ENCODE measurements at regions not wholly inside any gene's neighbourhood (a gene's known extent, or its start where the extent isn't known, plus 50 kb on each side); places are given as distances from the start of the nearest gene placed in this dataset.

DNA sequence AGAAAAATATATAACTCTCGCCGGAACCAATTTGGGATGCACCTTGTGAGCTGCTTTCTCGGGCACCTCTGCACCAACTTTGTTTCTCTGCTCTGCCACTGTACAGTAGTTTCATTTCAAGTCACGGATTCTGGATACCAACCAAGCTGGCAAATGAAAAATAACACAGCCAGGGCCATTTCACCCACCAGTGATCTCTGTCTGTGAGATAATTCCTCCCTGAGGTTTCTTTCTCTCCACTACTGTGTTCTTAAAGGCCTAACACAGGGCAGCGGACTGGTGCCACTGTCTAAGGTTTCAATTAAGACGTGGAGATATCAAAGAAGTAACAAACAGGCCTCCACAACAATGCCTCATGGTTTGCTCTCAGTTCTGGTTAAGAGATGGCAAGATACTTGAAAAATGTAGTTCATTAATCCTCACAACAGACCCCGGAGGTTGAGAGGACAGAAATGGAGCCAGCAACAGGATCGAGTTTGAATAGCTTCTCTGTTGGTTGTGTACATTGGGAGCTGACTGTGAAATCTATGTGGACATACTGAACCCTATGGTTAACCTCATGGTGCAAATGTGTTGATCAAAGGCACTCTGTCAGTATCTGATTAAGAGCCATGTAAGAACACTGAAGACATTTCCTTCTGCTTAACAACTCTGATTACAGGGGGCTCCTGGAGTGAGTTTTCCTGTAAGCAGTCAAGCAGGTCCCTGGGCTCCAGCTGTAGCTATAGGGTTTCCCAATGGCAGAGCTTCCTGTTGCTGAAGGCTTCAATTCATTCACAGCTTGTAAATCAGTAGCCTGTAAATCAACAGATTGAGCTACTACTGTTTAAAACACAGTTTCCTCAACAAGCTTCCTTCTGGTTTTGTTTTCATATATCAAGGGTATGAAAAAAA lies 470.5 kb downstream of the EPHA3 start:
- Histone ChIP-seq H3K36me3 (ENCODE audit: control insufficient read depth in 2 of 2, insufficient read depth in 2 of 2, low read length in 2 of 2) (no peaks in the 10 kb centered on the region), H3K9me3 (ENCODE audit: control insufficient read depth in 2 of 2, low read length in 2 of 2) (no peaks in the 10 kb centered on the region), H3K9ac (ENCODE audit: low read length in 2 of 2) (no peak overlapping the region), H3K27ac (ENCODE audit: low read length) (no peak overlapping the region), H3K27me3 (ENCODE audit: control insufficient read depth in 1 of 2, insufficient read depth in 2 of 2, low read length in 2 of 2) (no peaks in the 10 kb centered on the region), H3K4me1 (ENCODE audit: control insufficient read depth, insufficient read depth, low read length) (no peaks in the 10 kb centered on the region), H3K4me3 (ENCODE audit: low read length in 2 of 2) (no peak overlapping the region)

DNA sequence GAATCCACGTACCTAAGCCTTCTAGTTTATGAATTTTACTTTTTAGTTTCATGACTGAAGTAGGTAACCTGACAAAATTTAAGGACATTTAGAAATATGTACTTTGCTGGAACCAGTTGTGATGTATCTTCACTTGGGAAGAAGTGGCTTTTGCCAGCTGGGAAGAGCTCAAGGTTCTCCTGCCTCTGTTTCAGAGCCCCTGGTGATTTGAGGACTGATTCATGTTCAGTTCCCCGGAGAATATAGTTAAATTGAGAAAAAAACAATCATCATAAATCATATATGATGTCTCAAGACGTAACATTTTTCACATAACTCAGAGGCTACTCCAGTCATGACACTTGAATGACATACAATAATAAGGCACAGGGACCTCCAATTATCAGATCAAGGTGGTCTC lies 473.4 kb downstream of the EPHA3 start:
- Histone ChIP-seq H3K4me3 (ENCODE audit: low read length in 2 of 2) (no peak overlapping the region), H3K9me3 (ENCODE audit: control insufficient read depth in 2 of 2, low read length in 2 of 2) (no peaks in the 10 kb centered on the region), H3K9ac (ENCODE audit: low read length in 2 of 2) (no peak overlapping the region), H3K27me3 (ENCODE audit: control insufficient read depth in 1 of 2, insufficient read depth in 2 of 2, low read length in 2 of 2) (no peaks in the 10 kb centered on the region), H3K4me1 (ENCODE audit: control insufficient read depth, insufficient read depth, low read length) (no peaks in the 10 kb centered on the region), H3K36me3 (ENCODE audit: control insufficient read depth in 2 of 2, insufficient read depth in 2 of 2, low read length in 2 of 2) (no peaks in the 10 kb centered on the region), H3K27ac (ENCODE audit: low read length) (no peak overlapping the region)

DNA sequence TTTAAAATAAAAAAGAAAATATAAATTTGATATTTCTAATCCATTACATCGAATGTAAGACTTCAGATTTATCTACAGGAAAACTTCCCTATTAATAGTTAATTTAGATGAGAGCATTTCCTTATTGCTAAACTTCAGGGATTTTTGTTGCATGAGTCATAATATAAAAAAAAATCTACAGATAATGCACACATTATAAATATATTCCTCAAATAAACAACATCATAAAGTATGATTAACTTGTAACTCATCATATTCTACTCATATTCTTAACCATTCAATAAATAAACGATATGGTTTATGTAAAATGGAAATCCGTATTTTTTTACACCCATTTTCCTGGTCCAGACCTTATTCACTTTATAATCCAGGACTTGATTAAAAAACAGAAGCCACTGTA lies 477.0 kb downstream of the EPHA3 start:
- no peak overlapping the region for H3K4me3 ChIP-seq (ENCODE audit: low read length in 2 of 2)
- H3K9me3 ChIP-seq (ENCODE audit: control insufficient read depth in 2 of 2, low read length in 2 of 2): no peaks in the 10 kb centered on the region
- no peaks in the 10 kb centered on the region for H3K27me3 ChIP-seq (ENCODE audit: control insufficient read depth in 1 of 2, insufficient read depth in 2 of 2, low read length in 2 of 2)
- H3K27ac ChIP-seq (ENCODE audit: low read length): no peak overlapping the region
- no peak overlapping the region for H3K9ac ChIP-seq (ENCODE audit: low read length in 2 of 2)
- H3K4me1 ChIP-seq (ENCODE audit: control insufficient read depth, insufficient read depth, low read length): no peaks in the 10 kb centered on the region
- no peaks in the 10 kb centered on the region for H3K36me3 ChIP-seq (ENCODE audit: control insufficient read depth in 2 of 2, insufficient read depth in 2 of 2, low read length in 2 of 2)

DNA sequence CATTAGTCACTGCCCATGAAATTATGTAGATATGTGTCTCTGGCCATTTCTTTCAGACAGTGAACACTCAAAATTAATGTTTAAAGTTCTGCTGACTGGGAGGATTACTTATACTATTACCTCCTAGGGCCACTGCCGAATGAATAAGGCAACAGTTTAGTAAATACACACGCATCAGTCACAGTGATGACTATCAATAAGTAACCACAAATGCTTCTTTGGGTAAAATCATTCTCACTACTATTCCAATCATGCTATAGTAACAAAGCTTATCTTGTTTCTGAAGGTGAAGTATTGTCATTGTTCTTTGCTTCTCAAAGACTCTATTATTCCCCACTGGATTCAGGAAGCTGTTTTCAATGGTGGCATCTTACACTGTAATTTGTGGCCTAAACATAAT lies 478.8 kb downstream of the EPHA3 start:
- Histone ChIP-seq H3K27me3 (ENCODE audit: control insufficient read depth in 1 of 2, insufficient read depth in 2 of 2, low read length in 2 of 2) (no peaks in the 10 kb centered on the region), H3K9ac (ENCODE audit: low read length in 2 of 2) (no peak overlapping the region), H3K27ac (ENCODE audit: low read length) (no peak overlapping the region), H3K4me1 (ENCODE audit: control insufficient read depth, insufficient read depth, low read length) (no peaks in the 10 kb centered on the region), H3K36me3 (ENCODE audit: control insufficient read depth in 2 of 2, insufficient read depth in 2 of 2, low read length in 2 of 2) (no peaks in the 10 kb centered on the region), H3K4me3 (ENCODE audit: low read length in 2 of 2) (no peak overlapping the region), H3K9me3 (ENCODE audit: control insufficient read depth in 2 of 2, low read length in 2 of 2) (no peaks in the 10 kb centered on the region)

DNA sequence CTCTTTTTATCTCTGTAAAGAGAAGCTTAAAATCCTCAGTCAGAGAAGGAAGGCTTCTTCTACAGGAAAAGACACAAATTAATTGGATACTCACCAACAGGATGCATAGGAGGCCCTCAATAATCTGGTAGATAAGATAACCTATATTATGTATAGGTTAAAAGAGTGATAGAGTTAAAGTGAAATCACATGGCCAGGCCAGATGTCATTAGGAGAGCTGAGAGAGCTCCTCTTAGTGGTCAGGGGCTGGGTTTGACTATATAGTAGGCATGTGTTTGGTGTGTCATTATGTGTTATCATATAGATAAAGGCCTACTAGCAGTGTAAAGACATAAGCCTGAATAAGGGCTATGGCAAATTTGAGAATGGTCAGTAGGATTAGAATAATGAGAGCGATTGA lies 479.3 kb downstream of the EPHA3 start:
- Histone ChIP-seq H3K4me3 (ENCODE audit: low read length in 2 of 2) (no peak overlapping the region), H3K9me3 (ENCODE audit: control insufficient read depth in 2 of 2, low read length in 2 of 2) (no peaks in the 10 kb centered on the region), H3K27ac (ENCODE audit: low read length) (no peak overlapping the region)

DNA sequence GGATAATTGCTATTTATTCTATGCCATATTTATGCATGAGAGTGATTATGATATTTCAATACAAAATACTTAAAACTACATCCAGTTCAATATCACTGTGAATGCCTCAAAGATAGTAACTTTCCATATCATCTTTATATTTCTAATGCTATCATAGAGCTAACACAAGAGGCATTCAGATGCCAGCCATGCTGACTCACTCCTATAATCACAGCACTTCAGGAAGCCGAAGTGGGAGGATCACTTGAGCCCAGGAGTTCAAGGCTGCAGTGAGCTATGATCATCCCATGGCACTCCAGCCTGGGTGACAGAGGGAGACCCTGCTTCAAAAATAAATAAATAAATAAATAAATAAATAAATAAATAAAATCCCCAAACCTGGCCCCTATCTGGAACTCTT lies 498.7 kb downstream of the EPHA3 start:
- no peaks in the 10 kb centered on the region for H3K36me3 ChIP-seq (ENCODE audit: control insufficient read depth in 2 of 2, insufficient read depth in 2 of 2, low read length in 2 of 2)
- H3K27me3 ChIP-seq (ENCODE audit: control insufficient read depth in 1 of 2, insufficient read depth in 2 of 2, low read length in 2 of 2): no peaks in the 10 kb centered on the region
- no peak overlapping the region for H3K9ac ChIP-seq (ENCODE audit: low read length in 2 of 2)
- no peak overlapping the region for H3K4me3 ChIP-seq (ENCODE audit: low read length in 2 of 2)
- no peaks in the 10 kb centered on the region for H3K9me3 ChIP-seq (ENCODE audit: control insufficient read depth in 2 of 2, low read length in 2 of 2)
- no peak overlapping the region for H3K27ac ChIP-seq (ENCODE audit: low read length)
- no peaks in the 10 kb centered on the region for H3K4me1 ChIP-seq (ENCODE audit: control insufficient read depth, insufficient read depth, low read length)

More for the DNA sequence above, 479.3 kb downstream of the EPHA3 start:
- Histone ChIP-seq H3K36me3 (ENCODE audit: control insufficient read depth in 2 of 2, insufficient read depth in 2 of 2, low read length in 2 of 2) (no peaks in the 10 kb centered on the region), H3K9ac (ENCODE audit: low read length in 2 of 2) (no peak overlapping the region), H3K27me3 (ENCODE audit: control insufficient read depth in 1 of 2, insufficient read depth in 2 of 2, low read length in 2 of 2) (no peaks in the 10 kb centered on the region), H3K4me1 (ENCODE audit: control insufficient read depth, insufficient read depth, low read length) (no peaks in the 10 kb centered on the region)

DNA sequence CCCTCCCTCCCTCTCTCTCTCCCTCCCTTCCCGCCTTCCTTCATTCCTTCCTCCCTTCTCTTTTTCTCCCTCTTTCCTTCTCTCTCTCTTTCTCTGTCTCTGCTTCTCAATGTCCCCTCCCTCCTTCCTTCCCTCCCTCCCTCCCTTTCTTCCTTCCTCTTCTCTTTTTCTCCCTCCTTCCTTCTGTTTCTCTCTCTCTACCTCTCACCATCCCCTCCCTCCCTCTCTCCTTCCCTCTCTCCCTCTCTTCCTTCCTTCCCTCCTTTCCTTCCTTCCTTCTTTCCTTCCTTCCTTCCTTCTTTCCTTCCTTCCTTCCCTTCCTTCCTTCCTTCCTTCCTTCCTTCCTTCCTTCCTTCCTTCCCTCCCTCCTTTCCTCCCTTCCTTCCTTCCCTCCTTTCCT lies 504.6 kb downstream of the EPHA3 start:
- H3K9ac ChIP-seq (ENCODE audit: low read length in 2 of 2): no peak overlapping the region
- peaks cover 0 to 2% of the 10 kb centered on the region in 2 donors for H3K9me3 ChIP-seq (ENCODE audit: control insufficient read depth in 2 of 2, low read length in 2 of 2)
- H3K27me3 ChIP-seq (ENCODE audit: control insufficient read depth in 1 of 2, insufficient read depth in 2 of 2, low read length in 2 of 2): no peaks in the 10 kb centered on the region
- H3K4me1 ChIP-seq (ENCODE audit: control insufficient read depth, insufficient read depth, low read length): no peaks in the 10 kb centered on the region
- H3K27ac ChIP-seq (ENCODE audit: low read length): no peak overlapping the region
- no peaks in the 10 kb centered on the region for H3K36me3 ChIP-seq (ENCODE audit: control insufficient read depth in 2 of 2, insufficient read depth in 2 of 2, low read length in 2 of 2)
- H3K4me3 ChIP-seq (ENCODE audit: low read length in 2 of 2): no peak overlapping the region

DNA sequence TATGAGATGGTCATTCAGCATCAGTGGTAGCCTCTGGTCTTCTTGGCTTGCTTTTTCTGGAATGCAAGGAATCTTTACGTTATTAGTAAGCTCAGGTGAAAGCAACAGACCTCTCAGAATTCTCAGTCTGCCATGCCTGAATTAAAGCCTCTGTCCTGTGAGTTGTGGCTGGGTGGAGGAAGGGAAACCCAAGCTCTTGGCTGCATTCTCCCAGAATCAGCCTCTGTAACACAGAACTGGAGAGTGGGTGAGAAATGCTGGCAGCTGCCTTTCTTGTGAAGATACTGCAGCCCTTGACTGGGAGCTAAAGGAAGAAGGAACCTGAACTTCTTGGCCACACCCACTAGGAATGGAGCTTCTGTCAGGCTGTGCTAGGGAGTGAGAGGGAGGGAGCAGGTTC lies 505.8 kb downstream of the EPHA3 start:
- no peak overlapping the region for H3K27ac ChIP-seq (ENCODE audit: low read length)
- no peaks in the 10 kb centered on the region for H3K4me1 ChIP-seq (ENCODE audit: control insufficient read depth, insufficient read depth, low read length)
- H3K4me3 ChIP-seq (ENCODE audit: low read length in 2 of 2): no peak overlapping the region
- H3K27me3 ChIP-seq (ENCODE audit: control insufficient read depth in 1 of 2, insufficient read depth in 2 of 2, low read length in 2 of 2): no peaks in the 10 kb centered on the region
- H3K9me3 ChIP-seq (ENCODE audit: control insufficient read depth in 2 of 2, low read length in 2 of 2): peaks cover 0 to 2% of the 10 kb centered on the region in 2 donors
- no peaks in the 10 kb centered on the region for H3K36me3 ChIP-seq (ENCODE audit: control insufficient read depth in 2 of 2, insufficient read depth in 2 of 2, low read length in 2 of 2)
- H3K9ac ChIP-seq (ENCODE audit: low read length in 2 of 2): no peak overlapping the region

DNA sequence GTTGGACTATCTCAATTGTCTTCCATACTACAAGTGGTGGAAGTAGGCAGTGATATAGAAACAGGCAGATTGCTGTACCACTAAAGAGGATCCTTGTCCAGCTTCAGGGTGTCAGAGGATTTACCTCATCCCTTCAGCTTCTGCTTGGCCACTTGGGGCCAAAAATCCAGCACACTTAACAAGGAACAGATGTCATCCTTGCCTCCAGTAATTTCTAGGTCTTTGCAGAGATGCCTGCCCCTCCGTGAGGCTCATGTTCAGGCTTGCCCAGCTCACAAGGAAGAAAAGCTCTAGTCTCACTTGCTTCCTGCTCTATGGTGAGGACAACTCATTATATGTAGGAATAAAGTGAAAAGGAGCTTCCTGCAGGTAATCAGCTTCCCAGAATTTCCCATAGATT lies 510.3 kb downstream of the EPHA3 start:
- H3K36me3 ChIP-seq (ENCODE audit: control insufficient read depth in 2 of 2, insufficient read depth in 2 of 2, low read length in 2 of 2): no peaks in the 10 kb centered on the region
- no peaks in the 10 kb centered on the region for H3K4me1 ChIP-seq (ENCODE audit: control insufficient read depth, insufficient read depth, low read length)
- H3K27ac ChIP-seq (ENCODE audit: low read length): no peak overlapping the region
- no peak overlapping the region for H3K4me3 ChIP-seq (ENCODE audit: low read length in 2 of 2)
- H3K9ac ChIP-seq (ENCODE audit: low read length in 2 of 2): no peak overlapping the region
- H3K27me3 ChIP-seq (ENCODE audit: control insufficient read depth in 1 of 2, insufficient read depth in 2 of 2, low read length in 2 of 2): no peaks in the 10 kb centered on the region
- H3K9me3 ChIP-seq (ENCODE audit: control insufficient read depth in 2 of 2, low read length in 2 of 2): peaks cover 0 to 2% of the 10 kb centered on the region in 2 donors

DNA sequence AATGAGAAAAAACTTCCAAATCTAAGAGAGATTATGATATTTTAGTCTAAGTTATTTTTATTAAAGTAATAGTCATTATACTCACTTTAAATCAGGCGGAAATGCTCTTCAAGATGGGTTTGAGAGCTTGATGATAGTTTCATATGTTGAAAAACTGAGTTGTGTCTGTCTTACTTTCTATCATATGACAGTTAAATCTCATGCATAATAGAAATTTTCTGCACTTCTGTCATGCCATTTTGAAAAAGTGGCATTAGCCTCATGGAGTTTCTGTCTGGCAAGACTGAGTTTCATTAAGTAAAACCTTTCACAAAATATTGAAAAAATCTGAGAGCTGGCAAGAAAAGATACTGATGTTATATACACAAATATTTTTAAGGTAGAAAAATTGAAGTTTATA lies 511.8 kb downstream of the EPHA3 start:
- H3K36me3 ChIP-seq (ENCODE audit: control insufficient read depth in 2 of 2, insufficient read depth in 2 of 2, low read length in 2 of 2): no peaks in the 10 kb centered on the region
- H3K27ac ChIP-seq (ENCODE audit: low read length): no peak overlapping the region
- no peak overlapping the region for H3K9ac ChIP-seq (ENCODE audit: low read length in 2 of 2)
- no peaks in the 10 kb centered on the region for H3K27me3 ChIP-seq (ENCODE audit: control insufficient read depth in 1 of 2, insufficient read depth in 2 of 2, low read length in 2 of 2)
- H3K9me3 ChIP-seq (ENCODE audit: control insufficient read depth in 2 of 2, low read length in 2 of 2): peaks cover 0 to 2% of the 10 kb centered on the region in 2 donors
- H3K4me3 ChIP-seq (ENCODE audit: low read length in 2 of 2): no peak overlapping the region
- no peaks in the 10 kb centered on the region for H3K4me1 ChIP-seq (ENCODE audit: control insufficient read depth, insufficient read depth, low read length)

DNA sequence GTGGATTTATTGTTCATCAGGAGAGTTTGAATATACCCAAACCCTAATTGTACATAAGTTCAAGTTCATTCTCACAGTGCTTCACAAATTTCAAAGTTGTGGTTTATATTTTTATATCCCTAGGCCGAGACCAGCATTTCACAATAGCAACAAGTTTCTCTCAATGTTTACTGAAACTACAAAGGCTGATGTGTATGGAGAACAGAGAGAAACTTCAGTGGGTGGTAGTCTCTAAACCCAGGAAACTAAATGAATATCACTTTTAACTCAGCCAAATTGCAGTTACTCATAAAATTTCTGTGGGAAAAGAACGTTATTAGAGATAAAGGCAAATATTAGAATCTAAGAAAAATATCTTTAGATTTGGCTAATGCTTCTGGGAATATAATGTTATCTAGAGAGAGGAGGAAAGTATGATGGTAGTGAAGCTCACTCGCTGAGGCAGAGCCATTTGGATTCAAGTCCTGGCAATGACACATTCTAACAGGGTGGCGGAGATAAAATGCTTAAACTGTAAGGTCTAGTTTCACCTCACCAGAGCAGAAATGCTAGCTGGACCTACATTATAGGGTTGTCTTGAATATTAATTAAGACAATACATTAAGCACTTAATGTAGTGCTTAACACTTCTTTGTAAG lies 514.8 kb downstream of the EPHA3 start:
- Histone ChIP-seq H3K27me3 (ENCODE audit: control insufficient read depth in 1 of 2, insufficient read depth in 2 of 2, low read length in 2 of 2) (no peaks in the 10 kb centered on the region), H3K4me1 (ENCODE audit: control insufficient read depth, insufficient read depth, low read length) (no peaks in the 10 kb centered on the region), H3K9ac (ENCODE audit: low read length in 2 of 2) (no peak overlapping the region), H3K9me3 (ENCODE audit: control insufficient read depth in 2 of 2, low read length in 2 of 2) (no peaks in the 10 kb centered on the region), H3K4me3 (ENCODE audit: low read length in 2 of 2) (no peak overlapping the region), H3K27ac (ENCODE audit: low read length) (no peak overlapping the region), H3K36me3 (ENCODE audit: control insufficient read depth in 2 of 2, insufficient read depth in 2 of 2, low read length in 2 of 2) (no peaks in the 10 kb centered on the region)
